WTC11 (cell line): ENCODE measurements at regions not wholly inside any gene's neighbourhood (a gene's known extent, or its start where the extent isn't known, plus 50 kb on each side); places are given as distances from the start of the nearest gene placed in this dataset.

Experiments used
- ATAC-seq: fragments of 200-7000 bp; cut with Tn5 transposase; 2 replicates; pipeline ENCODE4 v1.10.0; 2021; ENCODE audit warnings: mild to moderate bottlenecking, moderate library complexity
- CTCF ChIA-PET: fragments of 300-600 bp; sonication (Branson Sonifier 250); formaldehyde crosslinking; loops from one replicate; lab custom pipeline; 2021; ENCODE audit warnings: antibody characterized with exemption; lab: Charles Lee
- POLR2A ChIA-PET: fragments of 350-600 bp; sonication (Branson Sonifier 250); formaldehyde crosslinking; loops from one replicate; lab custom pipeline; 2021; ENCODE audit warnings: antibody characterized with exemption; lab: Charles Lee
- DNase-seq: peaks from one replicate; pipeline ENCODE4 v3.0.0; 2021; ENCODE audit warnings: low spot score
- H3K27ac Mint-ChIP-seq: 2 replicates; pipeline ENCODE4 v1.8.0; 2021; ENCODE audit warnings: mixed read lengths
- H3K27me3 Mint-ChIP-seq: 2 replicates; pipeline ENCODE4 v1.8.0; 2021; ENCODE audit warnings: low read depth, mild to moderate bottlenecking, moderate library complexity, mixed read lengths
- H3K36me3 Mint-ChIP-seq: 2 replicates; pipeline ENCODE4 v1.8.0; 2021; ENCODE audit warnings: mixed read lengths
- H3K4me1 Mint-ChIP-seq: 2 replicates; pipeline ENCODE4 v1.8.0; 2022; ENCODE audit warnings: mixed read lengths
- H3K4me3 Mint-ChIP-seq: 2 replicates; pipeline ENCODE4 v1.8.0; 2021; ENCODE audit warnings: mild to moderate bottlenecking, moderate library complexity, mixed read lengths
- H3K9me3 Mint-ChIP-seq: 2 replicates; pipeline ENCODE4 v1.8.0; 2021; ENCODE audit warnings: mixed read lengths
- AFF4 ChIP-seq: sonication (generic); formaldehyde crosslinking; IDR thresholded peaks from 2 replicates; pipeline ENCODE4 v1.8.1; 2023; ENCODE audit warnings: mild to moderate bottlenecking, missing genetic modification reagents, borderline replicate concordance
- ARID4B ChIP-seq: sonication (generic); formaldehyde crosslinking; IDR thresholded peaks from 2 replicates; pipeline ENCODE4 v1.8.0; 2023; ENCODE audit warnings: missing genetic modification reagents, mild to moderate bottlenecking, borderline replicate concordance
- ATF2 ChIP-seq: sonication (generic); formaldehyde crosslinking; IDR thresholded peaks from 2 replicates; pipeline ENCODE4 v1.8.1; 2022; ENCODE audit warnings: low read depth, missing genetic modification reagents, borderline replicate concordance
- CBFB ChIP-seq: sonication (generic); formaldehyde crosslinking; IDR thresholded peaks from 2 replicates; pipeline ENCODE4 v1.8.1; 2022; ENCODE audit warnings: mild to moderate bottlenecking, low read depth, missing genetic modification reagents
- CTCF ChIP-seq: fragments of 200-600 bp; IDR thresholded peaks from 2 replicates; pipeline ENCODE4 v1.8.0; 2022; ENCODE audit warnings: antibody characterized with exemption
- FOXK1 ChIP-seq: sonication (generic); formaldehyde crosslinking; IDR thresholded peaks from 2 replicates; pipeline ENCODE4 v1.8.0; 2022; ENCODE audit warnings: mild to moderate bottlenecking, moderate library complexity, missing genetic modification reagents
- FOXP1 ChIP-seq: sonication (generic); formaldehyde crosslinking; IDR thresholded peaks from 2 replicates; pipeline ENCODE4 v1.8.0; 2022; ENCODE audit warnings: missing genetic modification reagents, mild to moderate bottlenecking, moderate library complexity, borderline replicate concordance
- HMGA2 ChIP-seq: fragments of 250-450 bp; sonication (Bioruptor Pico); IDR thresholded peaks from 2 replicates; pipeline ENCODE4 v1.4.0; 2021; ENCODE audit warnings: mild to moderate bottlenecking, moderate library complexity
- NR3C1 ChIP-seq: sonication (generic); formaldehyde crosslinking; conservative IDR thresholded peaks from 2 replicates; pipeline ENCODE4 v1.8.1; 2023; ENCODE audit warnings: low read depth, mild to moderate bottlenecking, missing genetic modification reagents
- PREB ChIP-seq: sonication (generic); formaldehyde crosslinking; IDR thresholded peaks from 2 replicates; pipeline ENCODE4 v1.8.1; 2022; ENCODE audit warnings: mild to moderate bottlenecking, missing genetic modification reagents, moderate library complexity, borderline replicate concordance
- TCF7 ChIP-seq: sonication (generic); formaldehyde crosslinking; IDR thresholded peaks from 2 replicates; pipeline ENCODE4 v1.8.0; 2022; ENCODE audit warnings: mild to moderate bottlenecking, low read depth, missing genetic modification reagents, moderate library complexity
- ZBTB43 ChIP-seq: sonication (generic); formaldehyde crosslinking; IDR thresholded peaks from 2 replicates; pipeline ENCODE4 v1.8.1; 2023; ENCODE audit warnings: mild to moderate bottlenecking, missing genetic modification reagents
- ZNF396 ChIP-seq: fragments of 250-450 bp; sonication (Bioruptor Pico); IDR thresholded peaks from 2 replicates; pipeline ENCODE4 v1.8.0; 2021; ENCODE audit warnings: mild to moderate bottlenecking, moderate library complexity, borderline replicate concordance
- ZNF532 ChIP-seq: fragments of 250-450 bp; sonication (Bioruptor Pico); IDR thresholded peaks from 2 replicates; pipeline ENCODE4 v1.9.0; 2021; ENCODE audit warnings: mild to moderate bottlenecking, borderline replicate concordance

GRCh38 chr5:74471875-74472274 lies 168.7 kb downstream of the ENC1 start (continued):
- TF ChIP-seq ZBTB43 (CRISPR knock-in tag), result no peak
- TF ChIP-seq ARID4B (CRISPR knock-in tag), result no peak
- TF ChIP-seq ATF2, result no peak
- TF ChIP-seq TCF7 (CRISPR knock-in tag), result no peak
- TF ChIP-seq FOXP1, result no peak
- TF ChIP-seq PREB (CRISPR knock-in tag), result no peak
- TF ChIP-seq AFF4 (CRISPR knock-in tag), result no peak

GRCh38 chr5:74469234-74469994 lies 171.1 kb downstream of the ENC1 start:
- ChIA-PET POLR2A (interaction anchor here (0.6 kb wide), 1 partner anchor 9 kb away, joined by 4 read pairs; no protein-coding TSS in a partner anchor), CTCF (no interaction called here)
- no peak overlapping the region for H3K4me3 Mint-ChIP-seq
- H3K4me1 Mint-ChIP-seq, result peaks cover 14% of the 10 kb centered on the region
- DNase-seq (no peak), ATAC-seq (no peak)
- H3K27me3 Mint-ChIP-seq, result no peaks in the 10 kb centered on the region
- no peak overlapping the region for H3K27ac Mint-ChIP-seq
- peaks cover 5% of the 10 kb centered on the region for H3K9me3 Mint-ChIP-seq
- H3K36me3 Mint-ChIP-seq, result no peaks in the 10 kb centered on the region
- TF ChIP-seq HMGA2 (CRISPR knock-in tag) (no peak), CTCF (no peak), ZNF532 (CRISPR knock-in tag) (no peak), CBFB (CRISPR knock-in tag) (no peak), ZNF396 (CRISPR knock-in tag) (no peak), FOXK1 (CRISPR knock-in tag) (no peak), NR3C1 (no peak)
